ENCODE measurements at regions not wholly inside any gene's neighbourhood (a gene's known extent, or its start where the extent isn't known, plus 50 kb on each side); places are given as distances from the start of the nearest gene placed in this dataset.
"Not testable (repeated sequence)": the region's sequence is repeated elsewhere in the genome, so short reads cannot be mapped to it uniquely, and the experiment has no call there.

GRCh38 chr6:170193326-170193821 is 97.5 kb downstream of the DLL1 start:
- Histone ChIP-seq H3K27me3 (replicated peaks; ENCODE audit: control insufficient read depth, insufficient read depth, low read length, poor library complexity, severe bottlenecking) (no peaks in the 10 kb centered on the region), H3K36me3 (ENCODE audit: control insufficient read depth, insufficient read depth, low read length) (no peaks in the 10 kb centered on the region), H3K4me3 (ENCODE audit: insufficient read depth, low read depth, low read length, poor library complexity, severe bottlenecking) (no peak overlapping the region), H3K4me1 (ENCODE audit: control insufficient read depth, insufficient read depth, low read length, poor library complexity, severe bottlenecking) (no peaks in the 10 kb centered on the region), H3K27ac (ENCODE audit: insufficient read depth, low read length, poor library complexity, severe bottlenecking) (no peak overlapping the region), H3K9me3 (ENCODE audit: control insufficient read depth, low read length) (no peaks in the 10 kb centered on the region)
- DNase-seq: no peak

GRCh38 chr6:170192905-170193304 is 98.0 kb downstream of the DLL1 start:
- Histone ChIP-seq H3K4me3 (ENCODE audit: insufficient read depth, low read depth, low read length, poor library complexity, severe bottlenecking) (no peak overlapping the region), H3K4me1 (ENCODE audit: control insufficient read depth, insufficient read depth, low read length, poor library complexity, severe bottlenecking) (no peaks in the 10 kb centered on the region), H3K9me3 (ENCODE audit: control insufficient read depth, low read length) (no peaks in the 10 kb centered on the region), H3K27me3 (replicated peaks; ENCODE audit: control insufficient read depth, insufficient read depth, low read length, poor library complexity, severe bottlenecking) (no peaks in the 10 kb centered on the region), H3K27ac (ENCODE audit: insufficient read depth, low read length, poor library complexity, severe bottlenecking) (no peak overlapping the region), H3K36me3 (ENCODE audit: control insufficient read depth, insufficient read depth, low read length) (no peaks in the 10 kb centered on the region)
- DNase-seq: no peak

- H3K9me3 ChIP-seq (ENCODE audit: control insufficient read depth, low read length); H3K27me3 ChIP-seq (replicated peaks; ENCODE audit: control insufficient read depth, insufficient read depth, low read length, poor library complexity, severe bottlenecking); H3K36me3 ChIP-seq (ENCODE audit: control insufficient read depth, insufficient read depth, low read length); H3K4me3 ChIP-seq (ENCODE audit: insufficient read depth, low read depth, low read length, poor library complexity, severe bottlenecking); H3K27ac ChIP-seq (ENCODE audit: insufficient read depth, low read length, poor library complexity, severe bottlenecking); H3K4me1 ChIP-seq (ENCODE audit: control insufficient read depth, insufficient read depth, low read length, poor library complexity, severe bottlenecking); DNase-seq: not testable (repeated sequence)
Observed at GRCh38 chr6:170192101-170192500, 98.8 kb downstream of the DLL1 start.

GRCh38 chr6:170190046-170190445 is 100.8 kb downstream of the DLL1 start:
- no peak overlapping the region for H3K27ac ChIP-seq (ENCODE audit: insufficient read depth, low read length, poor library complexity, severe bottlenecking)
- no peak overlapping the region for H3K4me3 ChIP-seq (ENCODE audit: insufficient read depth, low read depth, low read length, poor library complexity, severe bottlenecking)
- H3K27me3 ChIP-seq (replicated peaks; ENCODE audit: control insufficient read depth, insufficient read depth, low read length, poor library complexity, severe bottlenecking): no peaks in the 10 kb centered on the region
- no peak for DNase-seq
- no peaks in the 10 kb centered on the region for H3K4me1 ChIP-seq (ENCODE audit: control insufficient read depth, insufficient read depth, low read length, poor library complexity, severe bottlenecking)
- H3K36me3 ChIP-seq (ENCODE audit: control insufficient read depth, insufficient read depth, low read length): no peaks in the 10 kb centered on the region
- H3K9me3 ChIP-seq (ENCODE audit: control insufficient read depth, low read length): no peaks in the 10 kb centered on the region

GRCh38 chr6:170189236-170189635 is 101.6 kb downstream of the DLL1 start:
- Histone ChIP-seq H3K9me3 (ENCODE audit: control insufficient read depth, low read length) (no peaks in the 10 kb centered on the region), H3K27me3 (replicated peaks; ENCODE audit: control insufficient read depth, insufficient read depth, low read length, poor library complexity, severe bottlenecking) (no peaks in the 10 kb centered on the region), H3K4me3 (ENCODE audit: insufficient read depth, low read depth, low read length, poor library complexity, severe bottlenecking) (no peak overlapping the region), H3K4me1 (ENCODE audit: control insufficient read depth, insufficient read depth, low read length, poor library complexity, severe bottlenecking) (no peaks in the 10 kb centered on the region), H3K27ac (ENCODE audit: insufficient read depth, low read length, poor library complexity, severe bottlenecking) (no peak overlapping the region), H3K36me3 (ENCODE audit: control insufficient read depth, insufficient read depth, low read length) (no peaks in the 10 kb centered on the region)
- DNase-seq: no peak

- Histone ChIP-seq H3K36me3 (ENCODE audit: control insufficient read depth, insufficient read depth, low read length) (no peaks in the 10 kb centered on the region), H3K27me3 (replicated peaks; ENCODE audit: control insufficient read depth, insufficient read depth, low read length, poor library complexity, severe bottlenecking) (no peaks in the 10 kb centered on the region), H3K4me3 (ENCODE audit: insufficient read depth, low read depth, low read length, poor library complexity, severe bottlenecking) (no peak overlapping the region), H3K4me1 (ENCODE audit: control insufficient read depth, insufficient read depth, low read length, poor library complexity, severe bottlenecking) (no peaks in the 10 kb centered on the region), H3K9me3 (ENCODE audit: control insufficient read depth, low read length) (no peaks in the 10 kb centered on the region), H3K27ac (ENCODE audit: insufficient read depth, low read length, poor library complexity, severe bottlenecking) (no peak overlapping the region)
- no peak for DNase-seq
Observed at GRCh38 chr6:170188571-170189001, 102.3 kb downstream of the DLL1 start.

- H3K27ac ChIP-seq (ENCODE audit: insufficient read depth, low read length, poor library complexity, severe bottlenecking): no peak overlapping the region
- no peaks in the 10 kb centered on the region for H3K9me3 ChIP-seq (ENCODE audit: control insufficient read depth, low read length)
- no peaks in the 10 kb centered on the region for H3K36me3 ChIP-seq (ENCODE audit: control insufficient read depth, insufficient read depth, low read length)
- DNase-seq: no peak
- no peak overlapping the region for H3K4me3 ChIP-seq (ENCODE audit: insufficient read depth, low read depth, low read length, poor library complexity, severe bottlenecking)
- H3K4me1 ChIP-seq (ENCODE audit: control insufficient read depth, insufficient read depth, low read length, poor library complexity, severe bottlenecking): no peaks in the 10 kb centered on the region
- no peaks in the 10 kb centered on the region for H3K27me3 ChIP-seq (replicated peaks; ENCODE audit: control insufficient read depth, insufficient read depth, low read length, poor library complexity, severe bottlenecking)
Observed at GRCh38 chr6:170187669-170188566, 103.0 kb downstream of the DLL1 start.

GRCh38 chr6:170186941-170187668 is 103.8 kb downstream of the DLL1 start:
- no peak for DNase-seq
- Histone ChIP-seq H3K4me1 (ENCODE audit: control insufficient read depth, insufficient read depth, low read length, poor library complexity, severe bottlenecking) (no peaks in the 10 kb centered on the region), H3K27me3 (replicated peaks; ENCODE audit: control insufficient read depth, insufficient read depth, low read length, poor library complexity, severe bottlenecking) (no peaks in the 10 kb centered on the region), H3K9me3 (ENCODE audit: control insufficient read depth, low read length) (no peaks in the 10 kb centered on the region), H3K27ac (ENCODE audit: insufficient read depth, low read length, poor library complexity, severe bottlenecking) (no peak overlapping the region), H3K4me3 (ENCODE audit: insufficient read depth, low read depth, low read length, poor library complexity, severe bottlenecking) (no peak overlapping the region), H3K36me3 (ENCODE audit: control insufficient read depth, insufficient read depth, low read length) (no peaks in the 10 kb centered on the region)

GRCh38 chr6:170186006-170186935 is 104.6 kb downstream of the DLL1 start:
- no peak for DNase-seq
- Histone ChIP-seq H3K36me3 (ENCODE audit: control insufficient read depth, insufficient read depth, low read length) (no peaks in the 10 kb centered on the region), H3K27ac (ENCODE audit: insufficient read depth, low read length, poor library complexity, severe bottlenecking) (no peak overlapping the region), H3K4me1 (ENCODE audit: control insufficient read depth, insufficient read depth, low read length, poor library complexity, severe bottlenecking) (no peaks in the 10 kb centered on the region), H3K27me3 (replicated peaks; ENCODE audit: control insufficient read depth, insufficient read depth, low read length, poor library complexity, severe bottlenecking) (no peaks in the 10 kb centered on the region), H3K4me3 (ENCODE audit: insufficient read depth, low read depth, low read length, poor library complexity, severe bottlenecking) (no peak overlapping the region), H3K9me3 (ENCODE audit: control insufficient read depth, low read length) (no peaks in the 10 kb centered on the region)

All from effector memory CD4-positive, alpha-beta T cell (primary cell).